ENCODE measurements at regions not wholly inside any gene's neighbourhood (a gene's known extent, or its start where the extent isn't known, plus 50 kb on each side); places are given as distances from the start of the nearest gene placed in this dataset.

- TF ChIP-seq EP300 (IDR thresholded peaks at IDR 0.05; ENCODE audit: low read depth) (no peak), POLR2AphosphoS5 (IDR thresholded peaks at IDR 0.05) (no peak), POLR2A (IDR thresholded peaks at IDR 0.05) (no peak)
- TF ChIP-seq, protein P1, sequence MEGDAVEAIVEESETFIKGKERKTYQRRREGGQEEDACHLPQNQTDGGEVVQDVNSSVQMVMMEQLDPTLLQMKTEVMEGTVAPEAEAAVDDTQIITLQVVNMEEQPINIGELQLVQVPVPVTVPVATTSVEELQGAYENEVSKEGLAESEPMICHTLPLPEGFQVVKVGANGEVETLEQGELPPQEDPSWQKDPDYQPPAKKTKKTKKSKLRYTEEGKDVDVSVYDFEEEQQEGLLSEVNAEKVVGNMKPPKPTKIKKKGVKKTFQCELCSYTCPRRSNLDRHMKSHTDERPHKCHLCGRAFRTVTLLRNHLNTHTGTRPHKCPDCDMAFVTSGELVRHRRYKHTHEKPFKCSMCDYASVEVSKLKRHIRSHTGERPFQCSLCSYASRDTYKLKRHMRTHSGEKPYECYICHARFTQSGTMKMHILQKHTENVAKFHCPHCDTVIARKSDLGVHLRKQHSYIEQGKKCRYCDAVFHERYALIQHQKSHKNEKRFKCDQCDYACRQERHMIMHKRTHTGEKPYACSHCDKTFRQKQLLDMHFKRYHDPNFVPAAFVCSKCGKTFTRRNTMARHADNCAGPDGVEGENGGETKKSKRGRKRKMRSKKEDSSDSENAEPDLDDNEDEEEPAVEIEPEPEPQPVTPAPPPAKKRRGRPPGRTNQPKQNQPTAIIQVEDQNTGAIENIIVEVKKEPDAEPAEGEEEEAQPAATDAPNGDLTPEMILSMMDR (IDR thresholded peaks at IDR 0.05) = no peak
- H3K4me1 ChIP-seq = no peaks in the 10 kb centered on the region
- intact Hi-C loops (cut with DNase I; ENCODE audit: low total_unique reads) = no loop called here
- H3K27ac ChIP-seq = no peak overlapping the region
- DNase-seq = no peak
- H3K9me3 ChIP-seq = no peaks in the 10 kb centered on the region
- H3K4me3 ChIP-seq = no peak overlapping the region
- H3K27me3 ChIP-seq = no peaks in the 10 kb centered on the region
- 67 to 73% methylated on average over 1 of the region's 1 CpG for WGBS, 2 donors (ENCODE audit: low coverage in 1 of 2)
- in situ Hi-C loops (cut with MboI; ENCODE audit: low pct_ligation_motif_present in 1 of 4, low pct_unique_long_range_greater_than_20kb in 1 of 4, low sequenced_read_pairs in 3 of 4) = no loop called here
- H3K36me3 ChIP-seq = no peaks in the 10 kb centered on the region
Measured at GRCh38 chr6:152811785-152812184, 61.2 kb downstream of the VIP start.

DNA sequence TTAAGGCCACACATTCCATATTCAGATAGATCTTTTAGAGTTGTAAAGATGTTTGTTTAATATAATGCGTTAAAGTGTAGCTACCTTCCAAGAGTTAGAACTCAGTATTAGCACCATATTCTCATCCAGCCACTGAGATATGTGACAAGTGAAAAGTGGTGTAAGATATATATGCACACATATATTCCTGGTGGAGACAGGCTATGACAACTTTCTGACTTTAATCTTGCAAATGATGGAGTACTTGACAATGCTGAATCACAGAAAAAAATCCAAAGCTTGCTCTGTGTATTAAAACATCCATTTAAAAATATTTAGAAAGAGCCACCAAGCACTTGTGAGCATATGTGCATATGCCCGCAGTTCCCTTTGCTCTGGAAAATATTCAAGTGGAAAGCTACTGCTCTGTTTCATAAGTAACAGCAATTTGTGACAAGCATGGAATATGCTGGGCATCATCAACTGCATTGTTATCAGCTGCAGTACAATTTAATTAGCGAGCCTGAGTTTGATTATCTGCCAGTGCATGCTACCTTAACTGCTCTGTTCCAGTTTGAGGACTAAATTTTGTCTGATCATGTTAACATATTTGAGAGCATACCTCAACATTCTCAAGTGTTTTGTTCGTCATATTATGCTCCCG lies 64.8 kb downstream of the VIP start:
- H3K4me3 ChIP-seq = no peak overlapping the region
- no peaks in the 10 kb centered on the region for H3K4me1 ChIP-seq
- H3K27ac ChIP-seq = no peak overlapping the region
- H3K9me3 ChIP-seq = no peaks in the 10 kb centered on the region
- intact Hi-C loops (cut with DNase I; ENCODE audit: low total_unique reads) (no loop called here), in situ Hi-C loops (cut with MboI; ENCODE audit: low pct_ligation_motif_present in 1 of 4, low pct_unique_long_range_greater_than_20kb in 1 of 4, low sequenced_read_pairs in 3 of 4) (no loop called here)
- no peaks in the 10 kb centered on the region for H3K27me3 ChIP-seq
- TF ChIP-seq POLR2AphosphoS5 (IDR thresholded peaks at IDR 0.05) (no peak), POLR2A (IDR thresholded peaks at IDR 0.05) (no peak), EP300 (IDR thresholded peaks at IDR 0.05; ENCODE audit: low read depth) (no peak)
- TF ChIP-seq, protein P1 (IDR thresholded peaks at IDR 0.05) = no peak
- H3K36me3 ChIP-seq = no peaks in the 10 kb centered on the region
- DNase-seq = no peak
- 77 to 79% methylated on average over 5 of the region's 5 CpGs for WGBS, 2 donors (ENCODE audit: low coverage in 1 of 2)

GRCh38 chr6:152816055-152816454 lies 65.5 kb downstream of the VIP start:
- TF ChIP-seq EP300 (IDR thresholded peaks at IDR 0.05; ENCODE audit: low read depth) (no peak), POLR2A (IDR thresholded peaks at IDR 0.05) (no peak), POLR2AphosphoS5 (IDR thresholded peaks at IDR 0.05) (no peak)
- TF ChIP-seq, protein P1 (IDR thresholded peaks at IDR 0.05) = no peak
- in situ Hi-C loops (cut with MboI; ENCODE audit: low pct_ligation_motif_present in 1 of 4, low pct_unique_long_range_greater_than_20kb in 1 of 4, low sequenced_read_pairs in 3 of 4) (no loop called here), intact Hi-C loops (cut with DNase I; ENCODE audit: low total_unique reads) (no loop called here)
- Histone ChIP-seq H3K27ac (no peak overlapping the region), H3K4me1 (no peaks in the 10 kb centered on the region), H3K27me3 (no peaks in the 10 kb centered on the region), H3K36me3 (no peaks in the 10 kb centered on the region), H3K9me3 (no peaks in the 10 kb centered on the region), H3K4me3 (no peak overlapping the region)
- DNase-seq = no peak
- 31 to 56% methylated on average over 3 of the region's 3 CpGs for WGBS, 2 donors (ENCODE audit: low coverage in 1 of 2)

GRCh38 chr6:152821525-152821924 lies 70.9 kb downstream of the VIP start:
- Histone ChIP-seq H3K36me3 (no peaks in the 10 kb centered on the region), H3K9me3 (no peaks in the 10 kb centered on the region), H3K27ac (no peak overlapping the region), H3K4me3 (no peak overlapping the region), H3K4me1 (no peaks in the 10 kb centered on the region), H3K27me3 (no peaks in the 10 kb centered on the region)
- no peak for TF ChIP-seq EP300 (IDR thresholded peaks at IDR 0.05; ENCODE audit: low read depth)
- no peak for TF ChIP-seq POLR2A (IDR thresholded peaks at IDR 0.05)
- TF ChIP-seq POLR2AphosphoS5 (IDR thresholded peaks at IDR 0.05) = no peak
- TF ChIP-seq, protein P1 (IDR thresholded peaks at IDR 0.05) = no peak
- WGBS, 2 donors (ENCODE audit: low coverage in 1 of 2) = 18 to 36% methylated on average over 2 to 4 of the region's 4 CpGs
- DNase-seq = no peak
- intact Hi-C loops (cut with DNase I; ENCODE audit: low total_unique reads) = no loop called here
- in situ Hi-C loops (cut with MboI; ENCODE audit: low pct_ligation_motif_present in 1 of 4, low pct_unique_long_range_greater_than_20kb in 1 of 4, low sequenced_read_pairs in 3 of 4) = no loop called here

Data from transverse colon (tissue), 4 donors.